ENCODE measurements at regions not wholly inside any gene's neighbourhood (a gene's known extent, or its start where the extent isn't known, plus 50 kb on each side); places are given as distances from the start of the nearest gene placed in this dataset.

DNA sequence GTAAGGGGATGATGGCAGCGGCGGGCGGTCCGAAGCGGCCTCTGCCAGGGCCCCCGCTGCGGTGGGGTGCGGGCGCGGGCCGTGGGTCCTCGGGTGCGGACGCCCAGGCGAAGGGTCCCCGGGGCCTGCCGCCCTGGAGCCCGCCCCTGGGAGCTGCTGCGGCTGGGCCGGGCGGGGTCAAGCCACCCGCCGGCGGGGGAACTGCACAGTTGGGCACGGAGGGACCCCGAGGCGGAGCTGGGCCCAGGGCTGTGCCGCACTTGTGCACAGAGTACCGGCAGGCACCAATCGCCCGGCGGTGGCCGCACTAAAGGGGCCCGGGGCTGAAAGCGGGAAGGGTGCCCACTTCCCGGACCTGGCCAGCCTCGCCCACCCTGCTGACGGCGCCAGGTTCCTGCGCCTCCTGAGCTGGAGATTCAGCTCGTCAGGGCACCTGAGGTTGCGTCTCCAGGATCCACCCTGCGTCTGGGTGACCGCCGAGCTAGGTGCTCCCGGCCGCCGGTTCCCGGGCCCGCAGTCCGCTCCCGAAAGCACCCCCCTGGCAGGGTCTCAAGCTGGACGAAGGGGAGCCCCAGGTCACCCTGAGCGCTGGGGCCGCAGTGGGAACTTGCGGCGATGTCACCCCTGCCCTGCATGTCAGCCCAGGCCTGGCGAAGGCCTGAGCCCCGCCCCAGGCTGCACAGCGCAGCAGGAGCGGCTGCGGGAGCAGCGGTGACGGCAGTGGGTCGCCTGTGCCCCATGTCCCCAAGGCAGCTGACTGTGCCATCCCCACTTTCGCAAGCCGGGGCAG is 56.7 kb upstream of the ETV3 start:
- Mint-ChIP-seq H3K27ac (no peak overlapping the region), H3K27me3 (ENCODE audit: low read depth in 3 of 3) (peaks cover 26 to 44% (median 29%) of the 10 kb centered on the region in 3 donors), H3K4me3 (peak overlapping the region in 1 of 2 donors; percentile 89), H3K9me3 (peaks cover 0 to 3% (median 0%) of the 10 kb centered on the region in 7 donors), H3K36me3 (peaks cover 0 to 1% of the 10 kb centered on the region in 2 donors), H3K4me1 (peaks cover 6% of the 10 kb centered on the region)
- intact Hi-C loops (cut with micrococcal nuclease), result loop anchor here in 1 of 2 donors (5.0 to 10.0 kb wide), 2 partner anchors 170 to 297 kb away; no protein-coding TSS in a partner anchor
- TF ChIP-seq, protein P1, sequence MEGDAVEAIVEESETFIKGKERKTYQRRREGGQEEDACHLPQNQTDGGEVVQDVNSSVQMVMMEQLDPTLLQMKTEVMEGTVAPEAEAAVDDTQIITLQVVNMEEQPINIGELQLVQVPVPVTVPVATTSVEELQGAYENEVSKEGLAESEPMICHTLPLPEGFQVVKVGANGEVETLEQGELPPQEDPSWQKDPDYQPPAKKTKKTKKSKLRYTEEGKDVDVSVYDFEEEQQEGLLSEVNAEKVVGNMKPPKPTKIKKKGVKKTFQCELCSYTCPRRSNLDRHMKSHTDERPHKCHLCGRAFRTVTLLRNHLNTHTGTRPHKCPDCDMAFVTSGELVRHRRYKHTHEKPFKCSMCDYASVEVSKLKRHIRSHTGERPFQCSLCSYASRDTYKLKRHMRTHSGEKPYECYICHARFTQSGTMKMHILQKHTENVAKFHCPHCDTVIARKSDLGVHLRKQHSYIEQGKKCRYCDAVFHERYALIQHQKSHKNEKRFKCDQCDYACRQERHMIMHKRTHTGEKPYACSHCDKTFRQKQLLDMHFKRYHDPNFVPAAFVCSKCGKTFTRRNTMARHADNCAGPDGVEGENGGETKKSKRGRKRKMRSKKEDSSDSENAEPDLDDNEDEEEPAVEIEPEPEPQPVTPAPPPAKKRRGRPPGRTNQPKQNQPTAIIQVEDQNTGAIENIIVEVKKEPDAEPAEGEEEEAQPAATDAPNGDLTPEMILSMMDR (IDR thresholded peaks at IDR 0.05), result no peak
- no peak for DNase-seq
- no peak overlapping the region for H3K9ac ChIP-seq (ENCODE audit: insufficient read depth, low read length, poor library complexity, severe bottlenecking)
- peaks cover 27 to 32% of the 10 kb centered on the region in 2 donors for H3K27me3 ChIP-seq (ENCODE audit: control insufficient read depth in 2 of 2, insufficient read depth in 2 of 2, low read length in 2 of 2)
- no peak overlapping the region for H3K4me3 ChIP-seq (replicated peaks in 1 of 3; ENCODE audit: low read depth in 2 of 3, low read length in 3 of 3)
- WGBS (ENCODE audit: insufficient coverage), result 22% methylated on average over 67 of the region's 67 CpGs
- H3K79me2 ChIP-seq (ENCODE audit: insufficient read depth, low read length), result no peaks in the 10 kb centered on the region
- H3K4me2 ChIP-seq (replicated peaks; ENCODE audit: extremely low read depth, low read length, poor library complexity, severe bottlenecking), result no peak overlapping the region
- peaks cover 0 to 4% of the 10 kb centered on the region in 2 donors for H3K4me1 ChIP-seq (ENCODE audit: control insufficient read depth in 1 of 2, insufficient read depth in 2 of 2, low read length in 2 of 2)
- peaks cover 0 to 4% of the 10 kb centered on the region in 2 donors for H3K9me3 ChIP-seq (replicated peaks in 1 of 2; ENCODE audit: control insufficient read depth in 1 of 2, insufficient read depth in 1 of 2, low read length in 2 of 2)
- no peak overlapping the region for H3K27ac ChIP-seq (ENCODE audit: low read depth in 1 of 2, low read length in 2 of 2)
- no peaks in the 10 kb centered on the region for H4K20me1 ChIP-seq (ENCODE audit: insufficient read depth, low read length)
- H3K36me3 ChIP-seq (replicated peaks in 1 of 2; ENCODE audit: control insufficient read depth in 1 of 2, insufficient read depth in 2 of 2, low read length in 2 of 2), result no peaks in the 10 kb centered on the region
- H2AFZ ChIP-seq (ENCODE audit: insufficient read depth, low read depth, low read length, poor library complexity, severe bottlenecking), result no peak overlapping the region

DNA sequence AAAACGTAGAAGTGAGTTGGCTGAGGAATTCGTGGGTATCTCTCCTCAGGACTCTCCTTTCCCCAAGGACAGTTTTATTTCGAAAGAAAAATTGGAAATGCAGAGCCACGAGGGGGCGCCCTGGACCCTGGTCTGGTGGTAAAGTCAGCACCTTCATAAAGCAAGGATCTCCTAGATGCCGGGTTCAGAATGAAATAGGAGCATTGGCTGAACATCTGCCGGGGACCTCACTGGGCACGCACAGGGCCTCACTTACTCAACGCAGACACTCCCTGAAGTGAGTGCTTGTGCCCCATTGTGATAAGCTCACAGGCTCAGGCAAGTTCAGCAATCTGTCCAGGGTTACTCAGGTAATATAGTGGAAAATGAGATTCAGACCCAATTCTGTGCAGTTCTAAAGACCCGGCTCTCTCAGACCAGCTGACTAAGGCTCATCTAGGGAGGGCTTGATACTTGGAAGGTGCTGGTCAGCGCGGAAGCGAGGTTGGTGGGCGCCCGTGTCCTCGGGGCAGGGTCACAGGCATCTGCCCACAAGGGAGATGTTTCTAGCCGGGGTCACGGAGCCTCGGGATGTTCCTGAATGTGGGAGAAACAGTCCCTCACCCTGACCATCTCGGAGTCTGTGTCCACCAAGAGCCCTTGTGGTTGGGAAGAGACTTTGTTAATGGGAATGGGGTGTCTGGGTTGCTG is 55.7 kb upstream of the ETV3 start:
- Histone ChIP-seq H3K9ac (ENCODE audit: insufficient read depth, low read length, poor library complexity, severe bottlenecking) (no peak overlapping the region), H3K9me3 (replicated peaks in 1 of 2; ENCODE audit: control insufficient read depth in 1 of 2, insufficient read depth in 1 of 2, low read length in 2 of 2) (peaks cover 0 to 4% of the 10 kb centered on the region in 2 donors), H3K36me3 (replicated peaks in 1 of 2; ENCODE audit: control insufficient read depth in 1 of 2, insufficient read depth in 2 of 2, low read length in 2 of 2) (no peaks in the 10 kb centered on the region), H3K27ac (ENCODE audit: low read depth in 1 of 2, low read length in 2 of 2) (no peak overlapping the region), H4K20me1 (ENCODE audit: insufficient read depth, low read length) (no peaks in the 10 kb centered on the region), H3K27me3 (ENCODE audit: control insufficient read depth in 2 of 2, insufficient read depth in 2 of 2, low read length in 2 of 2) (peaks cover 27 to 32% of the 10 kb centered on the region in 2 donors), H3K4me3 (replicated peaks in 1 of 3; ENCODE audit: low read depth in 2 of 3, low read length in 3 of 3) (no peak overlapping the region), H2AFZ (ENCODE audit: insufficient read depth, low read depth, low read length, poor library complexity, severe bottlenecking) (no peak overlapping the region), H3K79me2 (ENCODE audit: insufficient read depth, low read length) (no peaks in the 10 kb centered on the region), H3K4me2 (replicated peaks; ENCODE audit: extremely low read depth, low read length, poor library complexity, severe bottlenecking) (no peak overlapping the region), H3K4me1 (ENCODE audit: control insufficient read depth in 1 of 2, insufficient read depth in 2 of 2, low read length in 2 of 2) (peaks cover 0 to 4% of the 10 kb centered on the region in 2 donors)
- DNase-seq, result peak; percentile 20 to 36 (median 24)
- intact Hi-C loops (cut with micrococcal nuclease), result loop anchor here (2.0 to 10.0 kb wide), 2 partner anchors 171 to 295 kb away; no protein-coding TSS in a partner anchor
- Mint-ChIP-seq H3K27ac (peak overlapping the region in 1 of 7 donors; percentile 50), H3K36me3 (peaks cover 0 to 1% of the 10 kb centered on the region in 2 donors), H3K27me3 (ENCODE audit: low read depth in 3 of 3) (peaks cover 27 to 44% (median 29%) of the 10 kb centered on the region in 3 donors), H3K9me3 (peaks cover 0 to 3% (median 0%) of the 10 kb centered on the region in 7 donors), H3K4me3 (peak overlapping the region in 1 of 2 donors; percentile 69), H3K4me1 (peaks cover 6% of the 10 kb centered on the region)
- TF ChIP-seq, protein P1 (IDR thresholded peaks at IDR 0.05), result peak; percentile 73
- WGBS (ENCODE audit: insufficient coverage), result 55% methylated on average over 17 of the region's 20 CpGs

Measured in CD14-positive monocyte (primary cell).